Endothelial cell of umbilical vein (primary cell): ENCODE measurements at regions not wholly inside any gene's neighbourhood (a gene's known extent, or its start where the extent isn't known, plus 50 kb on each side); places are given as distances from the start of the nearest gene placed in this dataset.

Source experiments
- EZH2 ChIP-seq: IDR thresholded peaks from 2 replicates; pipeline ENCODE4 v1.6.1; 2012; ENCODE audit warnings: borderline replicate concordance, low read depth, mild to moderate bottlenecking, moderate library complexity, low read length, inconsistent platforms; ENCODE audit not compliant: severe bottlenecking
- GATA2 ChIP-seq: IDR thresholded peaks from 2 replicates; pipeline ENCODE4 v1.7.0; 2011; ENCODE audit warnings: low read depth, mild to moderate bottlenecking, moderate library complexity, mixed read lengths, low read length; ENCODE audit not compliant: insufficient read length, insufficient read depth
- JUN ChIP-seq: IDR thresholded peaks from 2 replicates; pipeline ENCODE4 v1.6.1; 2011; ENCODE audit warnings: borderline replicate concordance, low read depth; ENCODE audit not compliant: insufficient read length, insufficient read depth
- MYC ChIP-seq: IDR thresholded peaks from one replicate; pipeline ENCODE4 v1.6.1; 2011; ENCODE audit warnings: mild to moderate bottlenecking, low read depth, low read length
- POLR2A ChIP-seq: IDR thresholded peaks from 2 replicates; pipeline ENCODE4 v1.6.1; 2012; ENCODE audit warnings: low read depth, mild to moderate bottlenecking, control low read depth, low read length
- POLR2AphosphoS5 ChIP-seq: IDR thresholded peaks from 2 replicates; pipeline ENCODE4 v1.6.1; 2012; ENCODE audit warnings: low read depth, mild to moderate bottlenecking, control low read depth, low read length, moderate library complexity; ENCODE audit not compliant: insufficient read depth
- TF ChIP-seq, protein P1 (sequence below): IDR thresholded peaks from 2 replicates; pipeline ENCODE4 v1.6.1; 2011; ENCODE audit not compliant: insufficient read depth, insufficient read length
- TF ChIP-seq, protein P2 (sequence below), 2 donors: IDR thresholded peaks; 1 replicate in 1 of 2; 2 replicates in 1 of 2; pipeline ENCODE4 v1.5.1; 2011; ENCODE audit warnings: low read length in 2 of 2, mild to moderate bottlenecking in 2 of 2, moderate library complexity in 2 of 2, control low read depth in 1 of 2, inconsistent platforms in 1 of 2, low read depth in 1 of 2; ENCODE audit not compliant: insufficient read depth in 1 of 2; ENCODE audit errors: extremely low read depth in 1 of 2

DNA sequence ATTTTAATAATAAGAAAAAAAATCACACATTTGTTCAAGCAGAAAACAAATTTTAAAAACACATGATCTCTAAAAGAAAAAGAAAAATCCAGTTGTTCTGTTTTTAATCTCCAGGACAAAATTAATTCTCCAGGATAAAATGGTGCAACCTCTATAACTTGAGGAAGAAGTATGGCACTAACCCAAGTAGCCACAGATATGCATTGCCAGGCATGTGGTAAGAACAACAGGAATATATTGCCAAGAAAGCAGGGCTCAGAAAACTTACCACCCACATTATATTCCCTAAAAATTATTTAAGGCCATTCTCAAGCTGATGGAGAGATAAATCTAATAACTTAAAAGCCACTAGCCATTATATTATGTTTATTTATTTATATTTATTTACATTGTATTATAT lies 295.7 kb upstream of the TMCO5A start:
- TF ChIP-seq, protein P1, sequence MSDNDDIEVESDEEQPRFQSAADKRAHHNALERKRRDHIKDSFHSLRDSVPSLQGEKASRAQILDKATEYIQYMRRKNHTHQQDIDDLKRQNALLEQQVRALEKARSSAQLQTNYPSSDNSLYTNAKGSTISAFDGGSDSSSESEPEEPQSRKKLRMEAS, result no peak
- TF ChIP-seq, protein P2, sequence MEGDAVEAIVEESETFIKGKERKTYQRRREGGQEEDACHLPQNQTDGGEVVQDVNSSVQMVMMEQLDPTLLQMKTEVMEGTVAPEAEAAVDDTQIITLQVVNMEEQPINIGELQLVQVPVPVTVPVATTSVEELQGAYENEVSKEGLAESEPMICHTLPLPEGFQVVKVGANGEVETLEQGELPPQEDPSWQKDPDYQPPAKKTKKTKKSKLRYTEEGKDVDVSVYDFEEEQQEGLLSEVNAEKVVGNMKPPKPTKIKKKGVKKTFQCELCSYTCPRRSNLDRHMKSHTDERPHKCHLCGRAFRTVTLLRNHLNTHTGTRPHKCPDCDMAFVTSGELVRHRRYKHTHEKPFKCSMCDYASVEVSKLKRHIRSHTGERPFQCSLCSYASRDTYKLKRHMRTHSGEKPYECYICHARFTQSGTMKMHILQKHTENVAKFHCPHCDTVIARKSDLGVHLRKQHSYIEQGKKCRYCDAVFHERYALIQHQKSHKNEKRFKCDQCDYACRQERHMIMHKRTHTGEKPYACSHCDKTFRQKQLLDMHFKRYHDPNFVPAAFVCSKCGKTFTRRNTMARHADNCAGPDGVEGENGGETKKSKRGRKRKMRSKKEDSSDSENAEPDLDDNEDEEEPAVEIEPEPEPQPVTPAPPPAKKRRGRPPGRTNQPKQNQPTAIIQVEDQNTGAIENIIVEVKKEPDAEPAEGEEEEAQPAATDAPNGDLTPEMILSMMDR (IDR thresholded peaks at IDR 0.05; ENCODE audit: extremely low read depth in 1 of 2, insufficient read depth in 1 of 2, low read depth in 1 of 2, low read length in 2 of 2), result no peak
- no peak for TF ChIP-seq POLR2A
- no peak for TF ChIP-seq POLR2AphosphoS5
- TF ChIP-seq EZH2, result no peak
- no peak for TF ChIP-seq MYC
- no peak for TF ChIP-seq JUN
- no peak for TF ChIP-seq GATA2
